Suppressor macrophage (primary cell): ENCODE measurements at regions not wholly inside any gene's neighbourhood (a gene's known extent, or its start where the extent isn't known, plus 50 kb on each side); places are given as distances from the start of the nearest gene placed in this dataset.

Experiments used
- DNase-seq, 4 experiments: peaks; one replicate each; pipeline ENCODE4 v3.0.0-alpha.2; 2020 to 2022

DNA sequence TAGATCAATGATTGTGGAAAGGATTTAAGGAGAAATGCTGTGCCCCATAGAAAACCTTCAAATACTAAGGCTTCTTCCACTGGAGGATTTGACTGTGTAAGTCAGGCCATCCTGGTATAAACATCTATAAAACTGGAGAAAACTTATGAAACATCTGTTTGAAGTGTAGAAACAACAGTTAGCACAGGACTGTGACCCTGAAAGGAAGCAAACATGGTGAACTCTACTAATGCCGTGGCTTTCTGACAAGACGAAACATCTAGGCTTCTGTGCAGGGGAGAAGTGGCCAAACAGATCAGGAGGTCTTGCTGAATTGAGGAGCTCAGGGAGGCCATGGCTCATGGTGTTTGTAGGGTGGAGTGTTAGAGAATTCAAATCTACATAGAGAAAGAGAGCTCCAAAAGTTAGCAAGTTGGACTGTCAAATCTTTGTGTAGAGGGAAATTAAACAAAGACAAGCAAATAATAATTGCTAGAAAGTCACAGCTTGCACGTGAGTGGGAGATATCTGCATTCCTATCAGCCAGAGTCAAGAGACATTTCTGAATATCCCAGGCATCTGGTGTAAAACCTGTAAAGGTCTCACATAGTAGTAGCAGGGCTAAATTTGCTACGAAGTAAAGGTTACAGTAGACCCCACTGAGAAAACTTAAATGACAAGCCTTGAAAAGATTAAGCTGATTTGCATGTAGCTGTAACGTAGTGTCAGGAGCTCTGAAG lies 566.8 kb upstream of the B3GALT2 start:
- DNase-seq, result no peak

DNA sequence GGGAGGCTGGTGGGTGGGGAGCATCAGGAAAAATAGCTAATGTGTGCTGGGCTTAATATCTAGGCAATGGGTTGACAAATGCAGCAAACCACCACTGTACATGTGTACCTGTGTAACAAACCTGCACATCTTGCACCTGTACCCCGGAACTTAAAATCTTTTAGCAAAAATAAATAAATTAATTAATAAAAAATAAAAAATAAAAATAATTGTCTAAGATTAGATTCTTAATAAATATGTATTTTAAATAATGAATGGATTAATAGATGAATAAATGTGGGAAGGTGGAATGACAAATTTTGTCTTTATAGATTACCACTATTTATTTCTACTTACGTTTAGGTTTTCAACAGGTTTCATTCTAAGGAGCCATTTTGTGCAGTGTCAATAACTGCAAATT lies 563.5 kb upstream of the B3GALT2 start:
- no peak for DNase-seq

DNA sequence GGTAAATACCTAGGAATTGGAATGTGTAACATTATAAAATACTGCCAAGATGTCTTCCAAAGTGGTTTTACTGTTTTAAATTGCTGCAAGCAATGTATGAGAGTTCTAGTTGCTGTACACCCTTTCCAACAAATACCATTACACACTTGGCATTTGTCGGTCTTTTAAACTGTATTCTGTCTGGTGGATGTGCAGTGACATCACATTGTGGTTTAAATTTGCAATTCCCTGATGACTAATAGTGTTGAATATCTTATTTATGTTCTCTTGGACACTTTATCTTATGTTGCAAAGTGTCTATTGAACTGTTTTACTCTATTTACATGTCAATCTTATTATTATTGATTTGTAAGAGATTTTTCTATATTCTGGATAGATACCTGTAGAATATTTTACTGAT lies 561.2 kb upstream of the B3GALT2 start:
- no peak for DNase-seq

DNA sequence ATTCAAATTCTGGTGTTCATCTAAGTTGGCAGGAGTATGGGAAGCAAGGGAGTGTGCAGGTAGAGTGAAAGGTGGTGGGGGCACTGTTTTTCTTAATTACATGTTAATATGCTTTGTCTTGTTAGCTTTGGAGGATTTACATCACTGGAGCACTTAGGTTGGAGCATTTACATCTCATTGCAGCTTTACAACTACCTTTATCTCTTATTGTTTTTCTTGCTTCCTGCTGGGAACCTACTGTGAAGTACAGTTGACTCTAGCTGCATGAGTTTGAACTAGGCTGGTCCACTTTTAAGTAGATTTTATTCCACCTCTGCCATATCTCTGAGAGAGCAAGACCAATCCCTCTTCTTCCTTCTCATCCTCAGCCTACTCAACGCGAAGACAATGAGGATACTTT lies 554.8 kb upstream of the B3GALT2 start:
- DNase-seq, result no peak

DNA sequence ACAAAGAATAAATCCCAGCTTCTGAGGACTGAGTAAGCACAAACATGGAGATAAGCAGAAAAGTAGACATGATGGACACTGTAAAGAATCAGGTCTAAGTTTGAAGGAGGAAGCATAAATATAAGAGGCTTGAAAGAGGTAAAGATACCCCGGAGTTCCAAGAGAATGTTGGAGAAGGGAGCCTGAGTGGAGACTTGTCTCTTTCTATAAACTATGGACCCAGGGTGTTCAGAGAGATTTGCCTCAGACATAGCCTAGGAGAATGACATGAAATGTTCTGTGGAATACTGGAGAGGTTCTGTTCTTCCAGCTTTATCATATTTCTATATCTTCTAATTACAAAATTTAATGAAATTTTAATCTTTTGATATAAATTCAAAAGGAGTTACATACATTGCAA lies 554.3 kb upstream of the B3GALT2 start:
- DNase-seq, result no peak

DNA sequence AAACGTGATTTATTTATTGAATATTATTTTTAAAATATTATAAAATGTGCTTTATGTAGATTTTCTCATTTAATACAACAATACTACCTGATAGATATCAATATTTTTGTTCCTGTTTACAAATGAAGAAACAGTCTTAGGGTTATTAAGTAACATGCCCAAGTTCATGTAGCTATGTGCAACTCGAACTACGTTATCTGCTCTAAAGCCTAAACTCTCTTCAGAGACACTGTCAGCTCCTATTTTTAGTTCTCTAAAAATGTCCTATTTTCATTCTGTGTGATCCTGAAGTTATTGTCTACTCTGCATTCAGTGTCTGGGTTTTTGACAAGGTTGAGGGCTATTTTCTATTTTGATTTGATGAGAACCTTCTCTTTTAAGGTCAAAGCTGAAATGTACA lies 550.1 kb upstream of the B3GALT2 start:
- DNase-seq, result no peak

DNA sequence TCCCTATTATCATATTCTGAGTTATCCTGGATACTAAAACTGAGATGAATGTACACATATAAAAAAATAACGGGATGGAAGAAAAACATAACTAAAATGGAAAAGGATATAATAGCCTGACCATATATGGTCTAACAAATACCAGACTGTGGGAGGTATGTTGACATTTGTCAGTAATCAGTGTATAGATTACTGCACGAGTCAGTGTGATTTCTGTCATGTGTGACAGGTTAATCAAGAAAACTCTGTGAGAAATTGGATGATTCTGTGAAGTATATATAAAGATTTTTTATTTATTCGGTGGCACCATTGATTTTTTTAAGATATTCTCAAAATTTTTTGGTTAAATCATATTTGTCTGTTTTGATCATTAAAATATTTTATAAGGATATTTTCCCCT lies 547.3 kb upstream of the B3GALT2 start:
- DNase-seq, result no peak

DNA sequence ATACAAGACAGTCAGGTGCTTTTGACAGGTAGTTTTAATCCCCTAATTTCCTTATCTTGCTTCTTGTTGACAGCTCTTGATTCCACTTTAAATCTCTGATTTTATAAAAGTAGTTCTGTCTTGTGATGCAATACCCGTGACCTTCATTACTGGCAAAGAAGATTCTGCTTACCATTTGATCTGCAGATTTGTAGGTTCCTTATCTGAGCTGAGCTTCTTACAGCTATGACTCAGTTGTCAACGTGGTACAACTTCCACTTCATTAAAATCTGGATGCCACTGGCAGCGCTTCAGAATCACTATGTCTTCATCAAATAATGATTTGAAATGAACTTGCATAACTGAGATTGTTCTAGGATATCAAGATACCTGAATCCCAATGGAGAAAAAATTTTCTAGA lies 543.6 kb upstream of the B3GALT2 start:
- DNase-seq, result peak in 2 of 4 experiments; percentile 5 to 19

DNA sequence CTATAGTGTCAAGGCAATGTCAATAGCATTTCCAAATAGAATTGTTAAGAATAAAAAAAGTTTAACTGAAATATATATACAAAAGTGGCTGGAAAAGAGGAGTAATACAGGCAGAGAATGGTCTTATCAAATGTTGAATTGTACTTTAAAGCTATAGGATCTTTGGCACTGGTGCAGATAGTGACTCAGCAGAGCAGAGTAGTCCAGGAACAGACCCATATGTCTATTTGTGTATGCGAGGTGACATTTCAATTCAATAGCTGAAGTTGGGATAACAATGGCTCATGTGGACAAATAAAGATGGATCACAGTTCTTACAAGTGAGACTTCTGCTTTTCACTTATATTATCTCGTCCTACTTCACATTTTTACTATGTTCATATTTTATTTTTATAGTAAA lies 543.0 kb upstream of the B3GALT2 start:
- DNase-seq, result no peak

DNA sequence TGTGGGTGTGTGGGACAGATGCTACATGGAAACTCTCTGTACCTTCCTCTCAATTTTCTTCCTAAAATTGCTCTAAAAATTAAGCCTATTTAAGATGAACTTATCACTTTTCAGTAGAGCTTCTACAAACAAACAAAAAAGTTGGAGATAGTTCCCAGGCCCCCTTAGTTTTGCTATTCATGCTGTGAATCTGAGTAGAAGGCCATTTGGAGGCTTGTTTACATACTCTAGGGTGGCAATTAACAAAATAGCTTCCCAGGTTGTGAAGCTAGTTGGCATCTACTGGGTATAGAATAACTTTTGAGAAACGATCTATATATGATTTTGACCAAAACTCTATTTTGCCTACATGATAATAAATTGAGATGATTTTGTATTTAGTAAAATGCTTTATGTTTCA lies 541.4 kb upstream of the B3GALT2 start:
- DNase-seq, result no peak

DNA sequence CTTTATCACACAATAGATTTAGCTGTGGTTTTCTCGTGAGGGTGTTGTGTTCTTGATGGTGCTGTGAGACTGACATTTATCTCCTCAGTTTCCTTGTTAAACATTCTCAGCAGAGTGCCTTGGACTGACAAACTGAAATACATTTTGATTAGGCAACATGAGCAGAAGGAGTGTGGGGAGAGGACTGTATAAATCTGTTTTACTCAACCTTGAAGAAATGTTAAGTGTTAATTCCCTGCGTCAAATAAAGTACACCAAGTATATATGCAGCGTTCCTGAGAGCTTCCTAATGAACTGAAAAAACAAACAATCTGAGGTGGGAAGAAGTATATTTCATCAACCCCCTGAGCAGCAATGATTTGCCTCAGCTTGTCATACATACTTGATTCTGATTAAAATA lies 540.3 kb upstream of the B3GALT2 start:
- no peak for DNase-seq

DNA sequence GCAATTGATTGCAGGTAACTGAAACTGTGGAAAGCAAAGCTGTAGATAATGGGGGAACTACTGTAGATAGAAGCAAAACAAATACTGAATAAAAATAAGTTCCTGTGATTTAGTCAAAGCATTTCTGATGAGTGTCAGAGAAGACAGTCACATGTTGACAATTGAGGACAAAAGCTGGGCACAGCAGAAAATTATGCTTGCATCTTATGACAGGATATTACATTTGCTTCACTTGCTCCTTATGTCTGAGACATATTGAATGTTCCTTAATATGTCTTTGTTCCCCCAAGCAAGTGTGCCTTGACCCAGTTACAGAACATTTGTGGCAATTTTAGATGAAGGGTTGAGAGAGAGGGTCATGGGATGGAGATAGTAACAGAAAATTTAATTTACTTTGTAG lies 526.0 kb upstream of the B3GALT2 start:
- no peak for DNase-seq

DNA sequence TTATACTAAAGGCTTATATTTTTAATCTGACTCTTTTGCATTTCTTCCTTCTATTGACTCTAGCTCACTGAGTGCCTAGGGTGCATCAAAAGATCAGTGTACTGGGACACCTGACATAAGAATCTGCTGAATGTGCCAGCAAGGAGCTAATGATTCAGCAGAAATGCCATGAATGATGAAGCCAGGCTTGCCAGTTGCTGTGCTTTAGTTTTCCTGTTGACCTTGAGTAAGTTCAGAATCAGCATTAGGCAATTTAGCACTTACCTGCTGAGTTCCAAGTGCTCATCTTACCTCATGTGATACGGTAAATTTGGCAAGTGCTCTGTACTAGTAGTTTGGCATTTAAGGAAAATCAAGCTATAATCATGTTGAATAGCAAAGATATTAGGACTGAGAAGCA lies 523.2 kb upstream of the B3GALT2 start:
- DNase-seq, result no peak

DNA sequence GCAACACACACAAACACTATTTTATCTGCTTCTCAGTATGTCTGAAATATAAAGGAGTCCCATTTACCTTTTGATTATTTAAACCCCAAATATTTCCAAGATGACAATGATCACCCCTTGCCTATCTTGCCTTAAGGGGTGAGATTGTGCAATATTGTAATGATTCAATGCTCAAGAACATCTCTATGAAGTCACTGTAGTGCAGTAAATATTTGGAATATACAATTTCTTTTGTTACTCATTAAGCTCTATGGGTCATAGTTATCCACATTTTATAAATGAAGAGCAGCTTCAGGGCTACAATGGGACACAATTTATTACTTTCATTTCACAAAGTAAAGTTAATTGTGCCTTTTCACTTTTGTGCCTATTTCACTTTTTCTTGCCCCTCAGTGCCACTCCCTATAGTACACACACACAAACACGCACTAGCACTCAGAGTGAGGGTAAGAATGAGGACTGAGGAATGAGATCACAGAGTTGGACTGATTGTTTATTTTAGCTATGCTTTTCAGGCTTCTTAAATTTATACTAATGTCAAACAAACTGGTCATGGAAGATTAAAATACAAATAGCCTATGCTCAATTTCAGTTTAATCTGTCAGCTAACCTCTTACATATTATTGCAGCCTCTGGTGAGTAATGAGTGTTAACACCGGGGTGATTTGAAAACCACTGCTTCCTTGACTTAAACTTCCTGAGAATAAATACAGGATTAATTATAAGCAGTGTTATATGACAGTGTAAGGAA lies 521.0 kb upstream of the B3GALT2 start:
- DNase-seq, result no peak

DNA sequence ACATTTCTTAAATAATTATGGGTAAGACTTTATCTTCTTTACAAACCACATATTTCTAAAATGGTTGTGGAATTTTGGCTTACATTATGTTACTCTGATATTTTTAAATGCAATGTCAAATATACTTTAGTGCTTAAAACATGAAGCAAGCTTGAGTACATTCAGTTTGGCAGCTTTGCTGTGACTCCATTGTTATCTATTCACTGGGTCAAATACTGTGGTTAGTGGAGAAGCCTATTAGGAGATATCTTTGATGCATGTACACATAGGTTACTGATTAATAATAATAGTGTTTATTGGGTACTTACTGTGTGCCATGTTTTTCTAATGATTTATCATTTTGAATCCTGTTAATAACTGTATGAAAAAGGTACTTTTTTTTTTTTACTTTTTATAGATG lies 520.4 kb upstream of the B3GALT2 start:
- DNase-seq, result no peak

DNA sequence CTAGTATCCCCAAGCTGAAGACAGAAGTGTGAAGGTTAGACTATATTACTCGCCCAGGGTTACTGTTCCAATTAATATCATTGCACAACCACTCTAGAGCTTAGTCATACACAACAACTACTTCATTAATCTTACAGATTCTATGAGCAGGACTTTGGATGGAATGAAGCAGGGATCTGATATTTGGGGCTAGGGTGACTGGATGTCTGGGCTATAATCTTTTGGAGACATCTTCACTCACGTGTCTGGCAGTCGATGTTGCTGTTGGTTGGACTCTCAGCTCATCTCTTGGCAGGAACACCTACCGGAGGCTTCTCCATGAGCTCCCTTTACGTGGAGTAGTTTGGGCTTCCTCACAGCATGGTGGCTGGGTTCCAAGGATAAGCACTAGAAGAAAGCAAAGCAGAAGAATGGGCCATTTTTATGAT lies 519.2 kb upstream of the B3GALT2 start:
- no peak for DNase-seq

DNA sequence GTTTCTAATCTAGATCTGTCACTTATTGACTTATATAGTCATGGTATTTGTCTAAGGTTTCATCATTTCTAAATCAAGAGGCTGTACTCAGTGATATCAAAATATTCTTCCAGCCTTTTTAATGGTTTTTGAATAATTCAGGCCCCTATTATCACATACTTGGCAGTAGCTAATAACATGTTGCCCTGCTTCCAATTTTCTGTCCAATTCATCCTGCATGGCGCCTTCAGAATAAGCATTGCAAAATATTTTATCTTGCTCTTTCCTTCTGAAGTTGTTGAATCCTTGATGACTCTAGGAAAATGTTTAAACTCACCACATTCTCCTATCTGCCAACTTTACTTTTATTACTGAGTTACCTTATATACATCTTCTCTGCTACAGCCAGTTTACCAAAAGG lies 517.2 kb upstream of the B3GALT2 start:
- no peak for DNase-seq

DNA sequence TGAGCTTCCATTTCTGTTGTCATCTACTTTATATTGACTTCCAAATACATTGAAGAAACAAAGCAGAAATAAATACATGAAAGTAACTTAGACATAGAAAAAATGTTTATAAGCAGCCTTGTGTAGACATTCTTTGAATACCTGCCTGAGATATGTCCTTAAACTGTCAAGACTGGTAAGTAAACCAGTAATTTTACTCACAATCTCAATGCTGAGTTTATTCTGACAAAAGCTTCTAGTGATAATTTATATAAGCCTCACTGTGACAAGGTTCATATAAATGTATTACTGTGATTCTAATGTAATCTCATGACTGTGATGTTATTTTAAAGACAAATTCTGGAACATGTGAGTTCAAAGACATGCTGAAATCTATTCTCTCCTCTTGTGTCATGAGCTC lies 516.7 kb upstream of the B3GALT2 start:
- DNase-seq, result no peak

DNA sequence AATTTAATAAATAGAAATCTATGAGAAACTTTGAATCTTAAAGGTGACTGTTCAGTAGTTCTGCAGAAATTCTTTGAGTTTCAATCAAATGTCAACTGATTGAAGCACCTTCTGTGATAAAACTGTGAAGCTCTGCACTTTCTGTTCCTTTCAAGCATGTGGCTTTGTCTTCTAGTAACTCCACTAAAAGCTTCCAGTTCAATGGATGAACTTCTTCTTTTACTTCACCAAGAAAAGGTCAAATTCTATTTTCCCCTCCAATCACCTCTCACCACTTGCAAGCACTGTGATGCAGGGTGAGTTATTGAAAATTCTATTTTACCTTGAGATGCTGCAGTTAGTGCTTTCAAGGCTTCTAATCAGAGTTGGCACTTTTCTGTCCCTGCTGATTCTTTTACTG lies 515.3 kb upstream of the B3GALT2 start:
- peak in 1 of 4 experiments; percentile 6 for DNase-seq

DNA sequence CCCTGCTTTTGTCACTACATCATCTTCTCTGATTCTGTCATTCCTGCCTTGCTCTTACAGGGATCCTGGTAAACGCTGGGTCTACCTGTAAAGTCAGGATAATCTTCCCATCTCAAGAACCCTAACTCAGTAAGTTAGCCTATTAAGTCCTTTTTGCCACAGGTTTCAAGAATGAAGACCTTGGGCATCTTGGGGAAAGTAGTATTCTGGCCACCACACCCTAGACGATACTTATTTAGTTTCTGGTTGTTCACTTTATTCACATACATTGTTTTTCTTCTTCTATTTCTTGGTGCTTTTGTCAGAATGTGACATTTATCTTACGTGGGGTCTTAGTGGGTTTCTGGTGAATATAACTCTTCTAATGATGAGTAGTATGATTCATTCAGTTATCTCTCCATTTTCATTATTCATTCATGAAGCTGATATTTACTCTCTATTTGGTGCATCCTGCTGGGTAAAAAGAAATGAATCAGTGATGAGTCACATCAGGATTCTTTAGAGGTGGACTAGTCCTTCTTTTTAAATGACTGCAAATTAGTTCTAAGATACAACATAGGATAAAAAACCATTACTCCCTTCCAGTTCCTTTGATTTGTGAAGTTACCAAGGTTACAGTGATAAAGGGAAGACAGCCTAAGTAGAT lies 514.4 kb upstream of the B3GALT2 start:
- DNase-seq, result no peak

DNA sequence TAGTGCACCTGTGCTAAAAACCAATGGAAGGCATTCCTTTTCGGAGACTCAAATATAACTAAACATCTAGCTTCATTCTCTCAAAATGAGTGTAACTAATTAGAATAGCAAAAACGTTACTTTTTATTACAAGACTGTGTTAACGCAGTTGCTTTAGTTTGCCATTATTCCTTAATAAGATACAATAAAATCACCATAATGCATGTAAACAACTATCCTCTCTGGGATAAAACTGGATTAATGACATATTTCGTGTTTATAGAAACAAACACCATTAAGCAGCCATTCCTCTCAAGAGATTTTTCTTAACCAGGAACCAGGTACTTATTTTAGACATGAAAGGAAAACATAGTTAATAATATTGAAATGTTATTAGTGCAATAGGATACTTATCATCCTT lies 512.8 kb upstream of the B3GALT2 start:
- no peak for DNase-seq

DNA sequence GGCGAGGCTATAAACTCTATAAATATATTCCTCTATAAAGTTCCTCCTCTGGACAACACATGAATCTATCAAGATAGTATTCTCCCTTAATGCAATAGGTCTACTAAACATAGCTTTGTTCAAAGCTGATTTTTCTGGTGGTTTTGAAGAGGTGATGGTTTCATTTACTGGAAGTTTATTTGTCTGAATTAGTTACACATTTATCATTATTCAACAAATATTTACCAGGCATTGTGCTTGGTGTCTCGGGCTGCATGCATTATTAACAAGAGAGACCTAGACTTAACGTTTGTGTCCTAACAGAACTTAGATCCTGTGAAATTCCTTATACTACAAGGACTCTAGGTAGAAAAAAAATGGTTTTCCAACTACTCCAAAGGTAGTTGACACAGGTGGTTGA lies 511.4 kb upstream of the B3GALT2 start:
- no peak for DNase-seq

DNA sequence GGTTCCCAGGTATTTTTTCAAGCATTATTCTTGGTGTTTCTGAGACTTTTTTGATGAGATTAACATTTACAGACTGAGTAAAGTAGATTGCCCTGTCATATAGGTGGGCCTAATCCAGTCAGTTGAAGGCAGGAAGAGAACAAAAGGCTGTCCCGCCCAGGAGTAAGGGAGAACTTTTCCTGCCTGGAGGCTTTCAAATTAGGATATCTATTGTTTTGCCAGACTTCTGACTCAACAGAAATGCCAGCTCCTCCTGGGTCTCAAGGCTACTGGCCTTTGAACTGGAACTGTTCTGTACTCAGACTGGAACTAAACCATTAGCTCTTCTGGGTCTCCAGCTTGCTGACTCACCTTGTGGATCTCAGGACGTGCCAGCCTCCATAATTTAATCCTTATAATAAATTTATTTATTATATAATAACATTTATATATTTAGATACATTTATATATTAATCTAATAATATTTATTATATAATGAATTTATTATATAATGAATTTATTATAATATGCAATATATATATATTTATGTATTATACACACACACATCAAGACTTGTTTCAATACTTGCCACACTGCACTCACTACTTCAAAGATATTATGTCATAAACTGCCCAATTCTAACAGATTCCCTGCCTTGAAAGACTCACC lies 510.8 kb upstream of the B3GALT2 start:
- no peak for DNase-seq

DNA sequence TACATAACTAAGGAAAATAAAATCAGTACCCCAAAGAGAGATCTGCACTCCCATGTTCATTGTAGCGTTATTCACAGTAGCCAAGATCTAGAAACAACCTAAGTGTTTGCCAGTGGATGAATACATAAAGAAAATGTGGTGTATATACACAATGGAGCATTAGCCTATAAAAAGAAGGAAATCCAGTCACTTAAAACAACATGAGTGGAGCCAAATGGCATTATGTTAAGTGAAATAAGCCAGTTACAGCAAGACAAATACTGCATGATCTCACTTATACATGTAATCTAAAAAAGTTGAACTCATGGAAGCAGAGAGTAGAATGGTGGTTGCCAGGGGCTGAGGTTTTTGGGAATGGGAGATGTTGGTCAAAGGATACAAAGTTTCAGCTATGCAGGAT lies 508.3 kb upstream of the B3GALT2 start:
- DNase-seq, result no peak
